Stimulated activated CD8-positive, alpha-beta memory T cell treated with anti-CD3 and anti-CD28 coated beads, Interleukin-4, amount 100 ng/mL, for 1 hour (primary cell): ENCODE measurements at regions not wholly inside any gene's neighbourhood (a gene's known extent, or its start where the extent isn't known, plus 50 kb on each side); places are given as distances from the start of the nearest gene placed in this dataset.
A peak's percentile ranks its signal among the peaks of the same experiment; 100 is the strongest.

Experiments used
- DNase-seq, 2 donors: peaks; one replicate each; pipeline ENCODE4 v3.0.0-alpha.2; 2020; ENCODE audit warnings: low read depth in 2 of 2, low spot score in 1 of 2

DNA sequence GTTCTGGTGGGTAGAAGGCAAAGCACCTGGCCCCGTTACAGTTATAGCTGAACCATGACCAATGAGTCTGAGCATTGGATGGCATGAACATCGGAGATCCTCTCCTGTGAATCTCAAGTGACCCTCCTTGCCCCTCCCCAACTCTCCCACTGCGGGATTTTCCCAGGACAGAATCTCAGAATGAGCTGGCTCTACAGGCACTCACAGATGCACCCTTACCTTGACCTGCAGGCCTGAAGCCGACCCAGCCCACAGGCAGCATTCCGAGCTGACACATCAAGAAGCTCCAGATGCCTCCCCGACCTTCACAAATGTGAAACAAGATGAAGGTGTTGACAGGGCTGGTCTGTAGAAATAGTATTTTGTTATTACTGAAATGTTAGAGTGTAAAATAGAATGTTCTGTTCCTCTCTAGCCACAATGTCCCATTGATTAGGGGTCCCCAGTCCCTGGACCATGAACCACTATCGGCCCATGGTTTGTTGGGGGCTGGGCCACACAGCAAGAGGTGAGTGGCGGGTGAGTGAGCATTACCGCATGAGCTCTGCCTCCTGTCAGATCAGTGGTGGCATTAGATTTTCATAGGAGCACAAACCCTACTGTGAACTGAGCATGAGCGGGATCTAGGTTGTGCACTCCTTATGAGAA lies 263.4 kb downstream of the AUH start:
- DNase-seq = no peak

DNA sequence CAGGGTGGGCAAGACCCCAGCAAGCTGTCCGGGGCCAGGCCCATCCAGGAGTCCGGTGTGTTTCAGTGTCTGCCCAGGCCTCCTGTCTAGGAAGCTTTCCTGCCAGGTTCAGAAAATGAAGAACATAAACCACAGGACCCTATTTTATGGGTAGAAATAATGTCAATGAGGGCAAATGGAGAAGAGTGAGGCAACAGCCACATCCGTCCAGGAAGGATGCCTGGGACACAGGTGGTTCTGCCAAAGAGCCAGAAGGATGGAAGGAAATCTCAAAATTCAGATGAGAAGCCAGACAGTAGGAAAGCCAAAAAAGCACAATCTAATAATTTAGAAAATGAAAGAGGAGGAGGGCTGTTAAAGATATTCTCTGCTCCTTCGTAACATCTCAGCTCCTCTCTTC lies 262.3 kb downstream of the AUH start:
- DNase-seq = no peak

DNA sequence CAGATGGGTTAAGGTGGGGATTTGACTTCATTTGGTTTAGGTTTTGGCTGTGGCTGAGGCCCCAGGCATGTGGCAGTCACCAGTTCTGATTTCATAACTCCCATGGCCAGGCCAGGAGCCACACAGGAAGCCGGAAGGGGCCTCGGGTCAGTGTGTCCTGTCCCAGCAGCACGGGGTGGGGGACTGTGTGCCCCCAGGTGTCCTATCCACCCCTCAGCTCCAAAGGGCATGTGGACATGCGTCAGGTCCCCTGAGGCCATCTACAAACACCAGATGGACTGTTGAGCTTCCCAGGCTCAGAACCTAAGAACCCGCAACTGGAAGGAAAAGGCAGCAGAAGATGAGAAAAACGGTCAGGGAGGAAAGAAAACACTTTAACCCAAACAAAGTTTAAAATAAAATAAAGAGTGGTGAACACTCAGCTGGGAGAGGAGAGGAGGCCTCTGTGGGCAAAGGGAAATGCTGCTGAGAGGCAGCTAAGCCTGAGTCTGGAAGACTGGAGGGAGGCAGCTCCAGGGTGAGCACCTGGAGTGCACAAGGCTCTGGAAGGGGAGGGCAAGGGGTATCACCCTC lies 260.8 kb downstream of the AUH start:
- no peak for DNase-seq

DNA sequence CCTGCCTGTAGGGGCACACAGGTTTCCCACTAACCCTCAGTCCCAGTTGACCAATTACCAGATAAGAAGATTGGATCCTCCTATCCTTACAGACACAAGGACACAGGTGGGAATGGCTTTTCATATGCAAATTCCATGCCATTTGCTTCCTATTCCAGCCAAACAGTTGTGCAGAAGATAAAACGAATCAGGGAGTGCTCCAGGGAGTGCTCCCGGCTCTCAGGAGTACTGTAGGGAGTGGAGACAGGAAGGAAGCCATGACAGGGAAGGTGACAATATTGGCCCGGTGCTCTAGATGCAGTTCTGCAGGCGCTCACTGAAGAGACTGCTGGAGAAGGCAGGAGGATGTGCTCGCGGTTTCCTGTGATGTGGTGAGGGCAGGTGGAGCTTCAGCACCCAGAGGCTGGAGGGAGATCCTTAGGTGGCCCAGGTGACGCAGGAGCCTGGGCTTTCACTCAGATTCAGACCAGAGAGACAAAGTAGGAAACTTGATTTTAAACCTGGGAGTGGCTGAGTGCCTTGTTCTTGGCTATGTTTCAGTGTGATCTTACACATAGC lies 260.0 kb downstream of the AUH start:
- DNase-seq = peak; percentile 33 to 51

DNA sequence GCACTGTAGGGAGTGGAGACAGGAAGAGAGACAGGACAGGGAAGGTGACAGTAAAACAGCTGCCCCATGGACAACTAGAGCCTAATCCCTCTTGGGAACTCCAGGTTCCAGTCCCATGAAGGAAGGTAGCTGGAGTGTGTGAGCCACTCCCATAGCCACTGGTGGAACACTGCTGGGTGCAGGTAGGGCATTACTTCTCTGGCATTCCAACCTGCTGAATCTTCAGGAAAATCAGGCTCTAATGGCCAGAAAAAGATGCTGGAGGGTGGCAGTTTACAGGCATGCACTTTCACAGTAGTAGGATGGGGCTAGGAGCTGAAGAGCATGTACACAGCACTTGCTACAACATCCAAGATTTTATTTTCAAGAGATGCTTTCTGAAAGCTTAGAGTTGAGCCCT lies 259.4 kb downstream of the AUH start:
- no peak for DNase-seq

DNA sequence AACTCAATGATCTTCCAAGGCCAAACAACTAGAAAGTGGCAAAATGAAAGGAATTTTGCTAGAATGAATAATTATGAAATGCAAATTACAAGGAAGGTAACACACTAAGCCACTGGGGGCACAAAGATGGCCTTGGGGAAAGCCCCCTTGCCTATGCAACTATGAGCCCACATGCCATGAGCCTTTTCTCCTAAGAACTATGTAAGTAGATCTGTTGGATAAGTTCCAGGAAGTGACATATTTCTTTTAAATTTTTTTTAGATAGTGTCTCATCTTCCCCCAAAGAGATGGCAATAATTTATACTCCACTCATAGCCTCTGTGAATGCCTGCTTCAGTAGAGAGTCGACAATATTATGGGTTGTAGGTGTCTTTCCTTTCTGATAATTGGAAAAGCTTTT lies 257.8 kb downstream of the AUH start:
- no peak for DNase-seq

DNA sequence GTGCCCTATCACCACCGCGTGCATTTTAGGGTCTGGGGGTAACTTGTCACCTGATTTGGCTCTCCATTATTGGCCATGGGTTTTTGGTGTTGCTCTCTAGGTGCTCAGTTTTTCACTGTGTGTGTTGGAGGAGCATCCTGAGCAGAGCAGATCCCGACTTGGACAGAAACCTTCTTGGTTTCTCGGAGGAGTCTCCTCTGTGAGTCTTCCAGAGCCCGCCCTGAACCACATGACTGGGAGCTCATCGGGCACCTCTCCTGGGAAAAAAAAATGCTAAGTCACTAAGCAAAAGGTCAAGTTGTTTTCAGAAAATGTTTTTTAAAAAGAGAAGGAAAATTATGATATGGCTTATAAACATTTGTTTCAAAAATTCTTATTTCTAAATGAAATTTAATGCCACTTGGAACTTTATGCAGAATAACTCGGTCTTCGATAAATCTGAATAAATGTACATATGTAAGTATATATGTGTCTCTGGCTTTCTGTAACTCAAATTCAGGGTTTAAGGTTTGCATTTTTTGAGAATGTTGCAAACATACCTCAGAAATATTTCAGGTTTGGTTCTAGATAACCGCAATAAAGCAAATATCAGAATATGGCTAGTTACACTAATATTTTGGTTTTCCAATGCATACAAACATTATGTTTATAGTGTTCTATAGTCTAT lies 255.2 kb downstream of the AUH start:
- no peak for DNase-seq

DNA sequence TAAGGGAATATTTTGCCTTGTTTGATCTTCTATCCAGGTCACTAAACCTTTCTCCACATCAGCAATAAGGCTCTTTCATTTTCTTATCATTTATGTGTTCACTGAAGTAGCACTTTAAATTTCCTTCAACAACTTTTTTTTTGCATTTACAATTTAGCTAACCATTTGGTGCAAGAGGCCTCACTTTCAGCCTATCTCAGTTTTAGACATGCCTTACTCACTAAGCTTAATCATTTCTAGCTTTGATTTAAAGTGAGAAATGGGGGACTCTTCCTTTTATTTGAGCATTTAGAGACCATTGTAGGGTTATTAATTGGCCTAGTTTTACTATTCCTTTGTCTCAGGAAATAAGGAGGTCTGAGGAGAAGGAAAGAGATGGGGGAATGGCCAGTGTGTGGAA lies 250.5 kb downstream of the AUH start:
- DNase-seq = no peak

DNA sequence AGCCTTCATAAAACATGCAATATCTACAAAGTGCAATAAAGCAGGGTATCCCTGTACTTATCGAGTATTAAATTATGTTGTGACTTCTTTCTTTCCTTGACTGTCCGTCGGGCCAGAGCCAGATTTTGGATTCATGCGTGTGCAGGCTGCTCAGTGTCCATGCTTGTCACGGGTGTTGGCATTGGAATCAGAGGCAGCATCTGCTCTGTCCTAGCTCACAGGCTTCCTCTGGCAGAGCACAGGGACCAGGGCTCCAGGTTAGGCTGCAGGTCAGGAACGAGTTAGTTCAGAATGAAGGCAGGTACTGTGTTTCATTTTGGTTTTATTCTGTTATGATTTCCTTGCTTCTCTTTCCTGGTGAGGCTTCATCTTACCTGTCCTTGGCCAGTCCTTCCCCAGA lies 249.8 kb downstream of the AUH start:
- DNase-seq = no peak

DNA sequence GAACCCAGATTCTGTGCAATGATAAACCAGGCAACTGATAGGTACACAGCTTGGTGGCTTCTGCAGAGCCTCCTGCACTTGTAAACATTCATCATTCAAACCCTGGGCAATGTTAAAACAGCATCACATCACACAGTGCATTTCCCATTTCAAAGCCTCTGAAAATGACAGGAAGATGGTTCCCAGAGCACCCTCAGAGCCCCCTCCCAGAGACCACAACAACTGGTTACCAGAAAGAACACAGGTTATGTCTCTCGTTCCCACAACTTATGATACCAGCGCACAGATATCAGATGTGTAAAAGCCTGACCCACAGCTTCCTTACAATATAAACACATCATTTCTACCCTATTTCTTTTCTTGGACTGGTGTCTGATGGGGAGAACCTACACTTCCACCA lies 248.7 kb downstream of the AUH start:
- DNase-seq = no peak

DNA sequence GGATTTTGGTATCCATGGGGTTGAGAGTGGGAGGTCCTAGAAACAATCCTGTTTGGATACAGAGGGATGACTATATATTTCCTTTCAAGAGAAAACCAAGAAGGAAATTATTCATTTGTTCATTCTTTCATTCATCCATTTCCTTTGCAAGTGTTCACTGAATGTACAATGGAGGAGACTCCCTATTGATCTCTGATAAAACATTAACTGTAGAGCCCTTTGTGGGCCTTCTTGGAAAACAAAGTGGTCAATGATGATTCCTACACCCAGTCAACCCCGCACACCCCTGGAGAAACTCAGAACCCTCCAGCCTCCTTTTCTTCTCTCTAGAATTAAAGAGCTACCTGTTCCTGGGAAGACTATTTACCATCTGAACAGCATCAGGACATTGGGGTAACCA lies 247.3 kb downstream of the AUH start:
- no peak for DNase-seq

DNA sequence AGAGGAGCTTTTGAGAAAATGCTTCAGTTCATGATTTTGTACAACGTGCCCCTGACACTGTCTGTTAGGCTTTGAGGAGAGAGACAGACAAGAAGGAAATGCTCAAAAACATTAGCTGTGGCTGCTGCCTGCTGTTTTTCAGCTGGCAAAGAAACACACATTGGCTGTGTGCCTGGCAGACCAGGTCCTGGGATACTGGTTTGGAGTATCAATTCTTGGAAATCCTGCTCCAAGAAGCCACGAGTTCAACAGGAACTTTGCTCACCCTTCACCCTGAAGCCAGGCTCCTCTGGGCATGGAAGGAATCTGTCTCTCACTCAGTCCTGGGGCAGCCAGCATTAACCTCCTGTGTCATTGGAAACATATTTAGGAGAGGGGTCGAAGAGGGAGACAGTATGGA lies 245.5 kb downstream of the AUH start:
- no peak for DNase-seq

DNA sequence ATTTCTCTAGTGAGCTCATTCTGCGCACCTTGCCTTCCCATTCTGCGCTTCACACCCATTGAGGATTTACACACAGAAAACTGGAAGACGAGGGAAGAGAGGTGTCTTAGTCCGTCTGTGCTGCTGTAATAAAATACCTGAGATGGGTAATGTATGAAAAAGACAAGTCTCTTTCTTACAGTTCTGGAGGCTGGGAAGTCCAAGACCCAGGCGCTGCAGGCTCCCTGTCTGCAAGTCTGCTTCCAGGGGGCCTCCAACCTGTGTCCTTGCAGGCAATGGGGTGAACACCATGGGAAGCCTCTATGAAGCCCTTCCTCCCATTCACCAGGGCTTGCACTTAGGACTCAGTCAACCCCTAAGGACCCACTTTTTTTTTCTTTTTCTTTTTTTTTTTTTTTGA lies 245.0 kb downstream of the AUH start:
- no peak for DNase-seq

DNA sequence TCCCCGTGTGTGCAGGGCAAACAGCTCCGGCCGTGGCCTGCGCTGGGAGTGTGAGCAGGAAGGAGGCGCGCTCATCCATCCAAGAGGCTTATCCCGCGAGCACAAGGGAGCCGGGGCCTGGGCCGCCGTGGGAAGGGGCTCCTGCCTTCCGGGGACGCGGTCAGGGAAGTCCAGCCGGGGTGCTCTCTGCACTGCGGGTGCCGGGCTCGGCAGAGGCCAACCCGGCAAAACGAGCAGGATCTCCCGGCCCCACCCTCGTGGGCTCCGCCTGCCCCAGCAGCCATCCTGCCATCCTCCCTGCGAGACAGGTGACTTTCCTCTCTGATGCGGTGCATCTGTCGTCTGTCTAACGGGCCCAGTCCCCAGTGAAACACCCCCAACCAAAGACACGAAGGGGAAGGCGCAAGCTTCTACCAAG lies 244.2 kb downstream of the AUH start:
- no peak for DNase-seq

DNA sequence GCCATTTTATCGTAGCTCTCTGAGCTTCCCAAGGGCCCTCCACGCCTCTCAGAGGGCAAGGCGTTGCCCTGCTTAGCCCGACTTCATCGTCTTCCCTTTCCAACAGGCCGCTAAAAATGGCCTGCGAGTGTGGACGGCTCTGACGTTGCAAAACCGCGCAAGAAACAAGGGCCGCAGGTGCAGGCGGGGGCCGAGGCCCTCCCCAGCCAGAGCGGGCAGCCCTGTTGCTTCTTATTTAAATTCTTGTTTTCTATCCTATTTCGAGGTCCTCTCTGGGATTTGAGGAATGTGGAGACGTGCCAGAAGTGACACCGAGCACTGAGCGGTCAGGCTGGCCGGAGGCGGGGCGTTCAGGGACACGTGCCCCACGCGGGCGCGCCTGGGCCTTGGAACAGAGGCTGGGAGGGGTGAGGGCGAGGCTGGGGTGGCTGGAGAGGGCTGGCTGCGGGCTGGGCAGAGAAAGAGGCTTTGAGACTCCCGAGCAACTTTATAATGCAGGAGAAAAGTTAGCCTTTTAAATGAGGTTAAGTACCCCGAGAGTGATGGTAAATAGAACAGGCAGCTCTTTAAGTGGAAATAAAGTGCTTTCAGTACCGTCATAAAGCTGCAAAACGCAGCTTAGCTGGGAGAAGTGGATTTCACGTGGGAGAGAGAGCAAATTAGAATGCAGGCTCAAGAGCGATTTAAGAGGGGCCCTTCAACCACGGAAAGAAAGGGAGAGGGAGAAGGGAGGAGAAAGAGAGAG lies 243.6 kb downstream of the AUH start:
- DNase-seq = no peak

DNA sequence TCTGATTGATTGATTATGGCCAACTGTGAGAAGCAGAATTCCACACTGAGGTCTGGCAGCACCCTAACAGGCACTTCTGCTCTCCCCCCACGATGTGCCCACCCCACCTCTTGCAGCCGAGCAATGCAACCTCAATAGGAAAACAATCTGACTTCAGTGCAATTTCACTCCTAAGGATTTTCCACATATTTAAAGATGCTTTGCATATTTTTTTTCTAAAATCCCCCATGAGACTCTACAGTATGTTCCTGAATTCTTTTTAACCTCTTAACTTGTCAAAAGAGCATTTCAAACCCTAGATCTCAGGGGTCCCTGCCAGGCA lies 243.1 kb downstream of the AUH start:
- no peak for DNase-seq

DNA sequence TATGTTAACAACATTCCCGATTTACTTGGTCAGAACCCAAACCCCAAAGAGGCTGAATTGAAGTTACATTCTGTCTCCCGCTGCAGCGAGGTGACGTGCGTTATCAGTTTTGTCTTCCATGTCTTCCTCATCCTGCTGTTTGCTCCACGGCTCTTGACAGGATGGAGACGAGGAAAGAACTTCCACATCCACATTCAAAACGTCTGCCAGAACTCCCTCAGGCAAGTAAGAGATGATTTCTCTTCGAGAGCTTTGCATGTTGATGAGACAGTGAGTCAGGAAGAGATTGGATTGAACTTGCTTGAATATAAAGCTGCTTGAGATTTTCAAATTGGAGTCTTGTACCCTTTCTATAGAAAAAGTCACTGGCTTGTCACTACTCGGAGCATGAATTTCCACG lies 242.6 kb downstream of the AUH start:
- DNase-seq = no peak

DNA sequence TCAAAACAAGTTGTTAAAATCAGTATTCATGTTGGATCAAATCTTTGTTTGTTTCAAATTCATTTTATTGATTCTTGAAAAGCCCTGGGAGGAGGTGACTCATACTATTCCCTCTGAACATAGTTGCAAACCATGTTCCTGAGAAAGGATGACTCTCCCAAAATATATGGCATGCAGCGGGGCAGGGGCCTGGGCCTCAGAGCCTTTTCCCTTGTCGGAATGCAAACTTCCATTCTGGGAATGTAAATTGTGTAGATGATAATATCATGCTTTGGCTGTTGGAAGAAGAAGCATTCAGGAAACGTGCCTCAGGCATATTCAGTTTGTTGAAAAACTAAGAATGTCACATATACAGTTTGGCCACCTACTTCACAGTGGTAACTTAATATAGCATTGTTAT lies 242.0 kb downstream of the AUH start:
- no peak for DNase-seq

DNA sequence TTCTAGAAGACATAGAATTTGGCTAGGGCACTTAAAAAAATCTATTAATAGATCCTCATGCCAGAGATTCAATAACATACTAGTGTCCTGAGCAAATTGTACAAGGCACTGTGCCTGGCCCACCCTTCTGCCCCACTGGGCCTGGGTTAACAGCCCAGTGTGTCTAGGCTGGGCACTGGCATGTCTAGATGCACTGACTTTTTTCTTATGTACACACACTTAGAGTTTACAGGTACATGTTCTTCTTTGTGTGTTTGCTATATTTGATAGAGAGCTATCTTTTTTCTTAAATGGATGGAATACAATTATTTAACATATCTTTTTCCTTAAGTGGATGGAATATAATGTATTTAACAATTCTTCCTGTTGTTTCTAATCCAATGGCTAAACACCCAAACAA lies 241.5 kb downstream of the AUH start:
- no peak for DNase-seq

DNA sequence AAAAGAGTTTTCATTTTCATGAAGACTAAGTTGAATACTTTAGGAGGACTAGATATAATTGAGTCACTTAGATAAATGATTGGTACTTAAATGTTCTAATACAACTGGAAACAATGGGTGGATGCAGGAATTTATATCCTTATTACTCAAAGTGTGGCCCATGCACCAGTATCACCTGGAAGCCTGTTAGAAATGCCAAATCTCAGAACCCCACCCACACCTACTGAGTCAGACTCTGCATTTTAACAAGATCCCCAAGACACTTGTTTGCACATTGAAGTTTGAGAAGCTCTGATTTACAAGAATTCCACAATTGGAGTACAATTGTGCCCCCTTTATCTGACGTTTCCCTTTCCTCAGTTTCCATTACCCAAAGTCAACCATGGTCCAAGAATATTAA lies 239.0 kb downstream of the AUH start:
- DNase-seq = no peak

DNA sequence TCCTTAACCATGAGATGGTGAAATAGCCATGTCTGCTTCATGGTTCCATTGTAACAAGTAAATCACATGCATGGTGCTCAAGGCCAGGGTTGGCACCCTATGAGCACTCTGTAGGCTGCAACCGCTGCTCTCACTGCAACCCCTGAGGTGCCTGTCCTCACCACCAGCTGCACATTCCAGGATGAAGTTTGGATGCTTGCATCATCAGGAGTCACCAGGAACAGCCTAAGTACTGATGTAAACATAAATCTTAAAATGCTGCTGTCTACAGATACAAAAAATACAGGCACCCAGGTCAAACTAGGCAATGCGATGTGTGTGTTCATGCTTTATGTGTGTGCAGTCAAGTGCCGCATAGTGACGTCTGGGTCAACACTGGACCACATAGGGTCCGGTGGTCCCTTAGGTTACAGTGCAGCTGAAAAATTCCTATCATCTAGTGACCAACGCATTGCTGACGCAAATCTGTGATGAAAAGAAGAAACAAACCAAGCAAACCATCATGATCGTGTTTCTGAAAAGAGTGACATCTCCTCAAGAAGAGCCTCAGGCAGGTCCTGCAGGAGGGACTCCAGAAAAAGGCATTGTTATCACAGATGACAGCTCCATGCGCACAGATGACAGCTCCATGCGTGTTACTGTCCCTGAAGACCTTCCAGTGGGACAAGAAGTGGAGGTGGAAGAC lies 234.8 kb downstream of the AUH start:
- DNase-seq = no peak

DNA sequence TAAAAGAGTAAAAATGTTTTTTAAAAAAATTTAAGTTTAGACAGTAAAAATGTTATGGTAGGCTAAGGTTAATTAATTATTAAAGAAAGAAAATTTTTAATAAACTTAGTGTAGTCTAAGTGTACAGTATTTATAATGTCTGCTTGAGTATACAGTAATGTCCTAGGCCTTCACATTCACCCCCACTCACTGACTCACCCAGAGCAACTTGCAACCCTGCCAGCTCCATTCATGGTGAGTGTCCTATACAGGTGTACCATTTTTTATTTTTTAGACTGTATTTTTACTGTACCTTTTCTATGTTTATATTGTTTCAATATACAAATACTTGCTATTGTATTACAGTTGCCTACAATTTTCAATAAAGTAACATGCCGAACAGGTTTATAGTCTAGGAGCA lies 234.1 kb downstream of the AUH start:
- DNase-seq = no peak
